A549 (cell line): ENCODE measurements at regions not wholly inside any gene's neighbourhood (a gene's known extent, or its start where the extent isn't known, plus 50 kb on each side); places are given as distances from the start of the nearest gene placed in this dataset.

Experiments
- ATAC-seq, 2 experiments: fragments of 200-7000 bp in 1 of 2; fragments of >200 bp in 1 of 2; cut with Nextera tagmentation in 1 of 2; cut with Tn5 transposase in 1 of 2; 3 replicates each; pipeline versions ENCODE4 v1.8.0 to v1.9.1; 2018 to 2020; ENCODE audit warnings: mild to moderate bottlenecking in 1 of 2, moderate library complexity in 1 of 2
- CTCF ChIA-PET: fragments of 300-600 bp; sonication (Branson Sonifier 250); formaldehyde crosslinking; extraction: SDS; loops from one replicate; lab custom pipeline; 2021; ENCODE audit warnings: antibody characterized with exemption, inconsistent platforms; lab: Yijun Ruan, JAX
- POLR2A ChIA-PET: fragments of 350-600 bp; formaldehyde crosslinking; extraction: SDS; loops from one replicate; lab custom pipeline; 2021; ENCODE audit warnings: antibody characterized with exemption, inconsistent platforms; lab: Yijun Ruan, JAX
- DNase-seq, 2 experiments: peaks; one replicate each; pipeline versions ENCODE4 v3.0.0 to v3.0.0-alpha.2; 2011 to 2016; ENCODE audit warnings: low read depth in 1 of 2, low spot score in 1 of 2
- FAIRE-seq: peaks from 2 replicates; lab custom pipeline; 2011; peaks lifted over from hg19 to GRCh38; lab: Jason Lieb, UNC
- H3K27ac ChIP-seq, 2 experiments: fragments of >200 bp; sonication (Bioruptor Twin); formaldehyde crosslinking; 3 replicates each; pipeline ENCODE4 v1.5.1; 2016 to 2017
- H3K4me1 ChIP-seq: fragments of >200 bp; sonication (Bioruptor Twin); formaldehyde crosslinking; 3 replicates; pipeline ENCODE4 v1.6.1; 2016
- H3K4me2 ChIP-seq: fragments of >200 bp; sonication (Bioruptor Twin); formaldehyde crosslinking; 3 replicates; pipeline ENCODE4 v1.6.1; 2016
- H3K4me3 ChIP-seq: fragments of >200 bp; sonication (Bioruptor Twin); formaldehyde crosslinking; 3 replicates; pipeline ENCODE4 v1.5.1; 2016
- H3K9me3 ChIP-seq: fragments of >200 bp; sonication (Bioruptor Twin); formaldehyde crosslinking; 3 replicates; pipeline ENCODE4 v1.6.1; 2016
- CBX8 ChIP-seq: fragments of 200-600 bp; sonication (generic); IDR thresholded peaks from 2 replicates; pipeline ENCODE4 v1.6.1; 2016
- EHMT2 ChIP-seq: fragments of 200-600 bp; sonication (generic); IDR thresholded peaks from 2 replicates; pipeline ENCODE4 v1.6.1; 2016; ENCODE audit warnings: antibody characterized with exemption, low read depth, mild to moderate bottlenecking, moderate library complexity
- FOSL2 ChIP-seq, 2 experiments: fragments of 450-650 bp in 1 of 2; fragments of >200 bp in 1 of 2; sonication (Bioruptor Twin) in 1 of 2; formaldehyde crosslinking; IDR thresholded peaks; 2 replicates each; pipeline versions ENCODE4 v1.5.0 to v1.6.1; 2016 to 2020; ENCODE audit warnings: mild to moderate bottlenecking in 1 of 2, moderate library complexity in 1 of 2
- JUN ChIP-seq, 2 experiments: fragments of >200 bp; sonication (Bioruptor Twin); formaldehyde crosslinking; IDR thresholded peaks; 2 replicates in 1 of 2; 3 replicates in 1 of 2; pipeline ENCODE4 v1.6.1; 2016 to 2017
- MAX ChIP-seq: IDR thresholded peaks from 2 replicates; pipeline ENCODE4 v1.6.1; 2012
- NFE2L2 ChIP-seq: fragments of 150-350 bp; conservative IDR thresholded peaks from 2 replicates; pipeline ENCODE4 v1.6.1; 2014; ENCODE audit warnings: low read length
- REST ChIP-seq: fragments of 200-600 bp; sonication (generic); IDR thresholded peaks from 2 replicates; pipeline ENCODE4 v1.6.1; 2016; ENCODE audit warnings: antibody characterized with exemption, mild to moderate bottlenecking, moderate library complexity
- RFX5 ChIP-seq: fragments of 450-650 bp; IDR thresholded peaks from 2 replicates; pipeline ENCODE4 v1.7.1; 2014; ENCODE audit warnings: antibody characterized with exemption, mild to moderate bottlenecking, moderate library complexity
- RNF2 ChIP-seq: fragments of 200-600 bp; sonication (generic); IDR thresholded peaks from 2 replicates; pipeline ENCODE4 v1.6.1; 2016; ENCODE audit warnings: low read depth, mild to moderate bottlenecking, antibody characterized with exemption, moderate library complexity, borderline replicate concordance
- SREBF2 ChIP-seq: fragments of 450-650 bp; IDR thresholded peaks from 2 replicates; pipeline ENCODE4 v1.6.1; 2014; ENCODE audit warnings: mild to moderate bottlenecking, moderate library complexity
- TP53 ChIP-seq: fragments of 250-450 bp; sonication (Bioruptor Pico); IDR thresholded peaks from 2 replicates; pipeline ENCODE4 v1.5.0; 2021; ENCODE audit warnings: mild to moderate bottlenecking, moderate library complexity
- ZC3H11A ChIP-seq: fragments of 450-650 bp; IDR thresholded peaks from 2 replicates; pipeline ENCODE4 v1.6.1; 2014; ENCODE audit warnings: antibody characterized with exemption, mild to moderate bottlenecking
- WGBS: methylation state at CpG from one replicate; pipeline ENCODE4 v1.1.6; 2017; ENCODE audit errors: missing lambda C conversion rate; 5-methylcytosine and 5-hydroxymethylcytosine counted together
- TF ChIP-seq, protein P1 (sequence below): IDR thresholded peaks from 2 replicates; pipeline ENCODE4 v1.6.1; 2012; ENCODE audit warnings: low read depth, borderline replicate concordance
- TF ChIP-seq, protein P2 (sequence below): fragments of 250-450 bp; sonication (Bioruptor Pico); IDR thresholded peaks from 2 replicates; pipeline ENCODE4 v1.5.0; 2020; ENCODE audit warnings: low read depth, mild to moderate bottlenecking, moderate library complexity
- TF ChIP-seq, protein P3 (sequence below): IDR thresholded peaks from 2 replicates; pipeline ENCODE4 v1.6.1; 2012

- 0 out of 3 replicates have a peak, but pooled peaks cover 5% of the 10 kb centered on the region for H3K9me3 ChIP-seq
- 1% methylated on average over 2 of the region's 2 CpGs for WGBS
- CTCF ChIA-PET, result interaction anchor here (1.4 kb wide), 1 partner anchor 20 kb away, joined by 4 read pairs; no protein-coding TSS in a partner anchor
- TF ChIP-seq RFX5, result no peak
- no peak for TF ChIP-seq FOSL2 (IDR thresholded peaks at IDR 0.05)
- no peak for TF ChIP-seq FOSL2 (CRISPR knock-in tag; IDR thresholded peaks at IDR 0.05)
- TF ChIP-seq, protein P1, sequence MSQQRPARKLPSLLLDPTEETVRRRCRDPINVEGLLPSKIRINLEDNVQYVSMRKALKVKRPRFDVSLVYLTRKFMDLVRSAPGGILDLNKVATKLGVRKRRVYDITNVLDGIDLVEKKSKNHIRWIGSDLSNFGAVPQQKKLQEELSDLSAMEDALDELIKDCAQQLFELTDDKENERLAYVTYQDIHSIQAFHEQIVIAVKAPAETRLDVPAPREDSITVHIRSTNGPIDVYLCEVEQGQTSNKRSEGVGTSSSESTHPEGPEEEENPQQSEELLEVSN, result no peak
- no peak for TF ChIP-seq CBX8
- no peak for TF ChIP-seq JUN (IDR thresholded peaks at IDR 0.05)
- TF ChIP-seq ZC3H11A, result no peak
- TF ChIP-seq, protein P2, sequence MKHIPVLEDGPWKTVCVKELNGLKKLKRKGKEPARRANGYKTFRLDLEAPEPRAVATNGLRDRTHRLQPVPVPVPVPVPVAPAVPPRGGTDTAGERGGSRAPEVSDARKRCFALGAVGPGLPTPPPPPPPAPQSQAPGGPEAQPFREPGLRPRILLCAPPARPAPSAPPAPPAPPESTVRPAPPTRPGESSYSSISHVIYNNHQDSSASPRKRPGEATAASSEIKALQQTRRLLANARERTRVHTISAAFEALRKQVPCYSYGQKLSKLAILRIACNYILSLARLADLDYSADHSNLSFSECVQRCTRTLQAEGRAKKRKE (CRISPR knock-in tag), result no peak
- TF ChIP-seq, protein P3, sequence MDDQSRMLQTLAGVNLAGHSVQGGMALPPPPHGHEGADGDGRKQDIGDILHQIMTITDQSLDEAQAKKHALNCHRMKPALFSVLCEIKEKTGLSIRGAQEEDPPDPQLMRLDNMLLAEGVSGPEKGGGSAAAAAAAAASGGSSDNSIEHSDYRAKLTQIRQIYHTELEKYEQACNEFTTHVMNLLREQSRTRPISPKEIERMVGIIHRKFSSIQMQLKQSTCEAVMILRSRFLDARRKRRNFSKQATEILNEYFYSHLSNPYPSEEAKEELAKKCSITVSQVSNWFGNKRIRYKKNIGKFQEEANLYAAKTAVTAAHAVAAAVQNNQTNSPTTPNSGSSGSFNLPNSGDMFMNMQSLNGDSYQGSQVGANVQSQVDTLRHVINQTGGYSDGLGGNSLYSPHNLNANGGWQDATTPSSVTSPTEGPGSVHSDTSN, result no peak
- no peak for TF ChIP-seq RNF2
- TF ChIP-seq REST, result no peak
- TF ChIP-seq MAX, result no peak
- no peak for ATAC-seq
- H3K4me1 ChIP-seq, result no peaks in the 10 kb centered on the region
- POLR2A ChIA-PET, result no interaction called here
- no peak for FAIRE-seq
- no peak overlapping the region for H3K4me3 ChIP-seq
- no peak for DNase-seq
- no peak overlapping the region for H3K27ac ChIP-seq
- no peak overlapping the region for H3K4me2 ChIP-seq
Measured at GRCh38 chr15:94691169-94691568, 459.8 kb downstream of the MCTP2 start.

- FAIRE-seq, result no peak
- no peaks in the 10 kb centered on the region for H3K4me1 ChIP-seq
- WGBS, result 2% methylated on average over 3 of the region's 3 CpGs
- no peak for ATAC-seq
- no peak overlapping the region for H3K4me3 ChIP-seq
- DNase-seq, result no peak
- CTCF ChIA-PET, result interaction anchor here (0.7 kb wide), 1 partner anchor 23 kb away, joined by 3 read pairs; no protein-coding TSS in a partner anchor
- TF ChIP-seq EHMT2 (no peak), NFE2L2 (no peak), SREBF2 (no peak), TP53 (CRISPR knock-in tag) (no peak)
- TF ChIP-seq, protein P3, result no peak
- no peak overlapping the region for H3K4me2 ChIP-seq
- POLR2A ChIA-PET, result no interaction called here
- 0 out of 3 replicates have a peak, but pooled peaks cover 5% of the 10 kb centered on the region for H3K9me3 ChIP-seq
- no peak overlapping the region for H3K27ac ChIP-seq
Measured at GRCh38 chr15:94692710-94693109, 461.3 kb downstream of the MCTP2 start.
